Erythroblast (primary cell): ENCODE measurements at regions not wholly inside any gene's neighbourhood (a gene's known extent, or its start where the extent isn't known, plus 50 kb on each side); places are given as distances from the start of the nearest gene placed in this dataset.

ENCODE experiments used
- GATA1 ChIP-seq: IDR thresholded peaks from 2 replicates; pipeline ENCODE4 v1.6.1; 2011; ENCODE audit warnings: low read depth, mild to moderate bottlenecking, control low read depth, low read length, moderate library complexity
- POLR2A ChIP-seq: IDR thresholded peaks from 2 replicates; pipeline ENCODE4 v1.6.1; 2011; ENCODE audit warnings: mild to moderate bottlenecking, low read length

- TF ChIP-seq POLR2A (no peak), GATA1 (no peak)
Measured at GRCh38 chr7:81527651-81528050, 242.2 kb downstream of the HGF start.
